ENCODE measurements at regions not wholly inside any gene's neighbourhood (a gene's known extent, or its start where the extent isn't known, plus 50 kb on each side); places are given as distances from the start of the nearest gene placed in this dataset.

DNA sequence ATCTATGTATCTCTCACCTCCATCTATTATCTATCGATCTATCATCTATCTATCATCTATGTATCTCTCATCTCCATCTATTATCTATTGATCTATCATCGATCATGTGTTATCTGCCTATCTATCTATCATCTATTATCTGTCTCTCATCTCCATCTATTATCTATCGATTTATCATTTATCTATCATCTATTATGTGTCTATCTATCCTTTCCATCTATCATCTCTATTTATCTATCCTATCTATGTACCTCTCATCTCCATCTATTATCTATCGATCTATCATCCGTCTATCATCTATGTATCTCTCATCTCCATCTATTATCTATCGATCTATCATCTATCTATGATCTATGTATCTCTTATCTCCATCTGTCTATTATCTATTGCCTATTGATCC is 188.1 kb downstream of the ASMT start:
- TF ChIP-seq, protein P1, sequence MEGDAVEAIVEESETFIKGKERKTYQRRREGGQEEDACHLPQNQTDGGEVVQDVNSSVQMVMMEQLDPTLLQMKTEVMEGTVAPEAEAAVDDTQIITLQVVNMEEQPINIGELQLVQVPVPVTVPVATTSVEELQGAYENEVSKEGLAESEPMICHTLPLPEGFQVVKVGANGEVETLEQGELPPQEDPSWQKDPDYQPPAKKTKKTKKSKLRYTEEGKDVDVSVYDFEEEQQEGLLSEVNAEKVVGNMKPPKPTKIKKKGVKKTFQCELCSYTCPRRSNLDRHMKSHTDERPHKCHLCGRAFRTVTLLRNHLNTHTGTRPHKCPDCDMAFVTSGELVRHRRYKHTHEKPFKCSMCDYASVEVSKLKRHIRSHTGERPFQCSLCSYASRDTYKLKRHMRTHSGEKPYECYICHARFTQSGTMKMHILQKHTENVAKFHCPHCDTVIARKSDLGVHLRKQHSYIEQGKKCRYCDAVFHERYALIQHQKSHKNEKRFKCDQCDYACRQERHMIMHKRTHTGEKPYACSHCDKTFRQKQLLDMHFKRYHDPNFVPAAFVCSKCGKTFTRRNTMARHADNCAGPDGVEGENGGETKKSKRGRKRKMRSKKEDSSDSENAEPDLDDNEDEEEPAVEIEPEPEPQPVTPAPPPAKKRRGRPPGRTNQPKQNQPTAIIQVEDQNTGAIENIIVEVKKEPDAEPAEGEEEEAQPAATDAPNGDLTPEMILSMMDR (IDR thresholded peaks at IDR 0.05), result no peak
- TF ChIP-seq POLR2A (IDR thresholded peaks at IDR 0.05), result no peak
